DMS53 treated with DMSO at 0.1 percent for 48 hours (cell line): ENCODE measurements at regions not wholly inside any gene's neighbourhood (a gene's known extent, or its start where the extent isn't known, plus 50 kb on each side); places are given as distances from the start of the nearest gene placed in this dataset.

Experiments
- DNase-seq: peaks from one replicate; lab custom pipeline; 2025; ENCODE audit not compliant: unreplicated experiment; lab: John Stamatoyannopoulos, UW

DNA sequence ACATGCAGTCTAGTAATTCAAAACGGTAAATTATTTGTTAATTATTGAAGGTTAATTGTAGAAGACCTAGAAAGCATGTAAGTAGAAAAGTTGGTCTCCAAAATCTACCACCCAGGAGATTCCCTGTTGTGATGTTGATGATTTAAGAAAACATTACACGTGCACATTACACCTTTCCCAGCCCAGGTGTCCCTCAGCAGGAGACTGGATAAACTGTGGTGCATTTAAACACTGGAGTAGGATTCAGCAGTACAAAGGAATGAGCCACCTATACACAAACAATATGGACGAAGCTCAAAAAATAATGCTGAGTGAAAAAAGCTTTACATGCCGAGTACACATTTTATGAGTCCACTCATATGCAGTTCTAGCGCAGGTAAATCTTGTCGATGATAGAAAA lies 109.0 kb upstream of the STARD3NL start:
- DNase-seq: no peak

- DNase-seq: peak; percentile 12
These were observed 107.3 kb upstream of the STARD3NL start for GRCh38 chr7:38070718-38071117.

GRCh38 chr7:38086857-38087256 lies 91.2 kb upstream of the STARD3NL start:
- no peak for DNase-seq

DNA sequence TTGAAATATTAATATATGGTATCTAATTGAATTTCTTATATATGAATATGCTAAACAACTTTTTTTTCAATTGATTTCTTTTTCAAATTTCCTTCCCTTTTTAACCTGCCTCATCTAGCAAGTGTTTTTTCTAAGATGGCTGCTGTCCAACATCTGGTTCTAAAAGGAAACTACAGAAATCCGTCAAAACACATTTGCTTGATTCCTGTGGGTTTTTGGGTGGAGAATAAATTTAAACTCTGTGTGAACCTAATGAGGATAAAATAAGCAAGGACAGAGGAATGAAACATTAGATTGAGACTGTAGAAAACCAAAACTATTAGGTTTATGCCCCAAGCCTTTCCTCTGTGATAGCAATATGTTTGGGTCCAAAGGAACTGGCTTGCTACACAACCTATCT lies 75.5 kb upstream of the STARD3NL start:
- no peak for DNase-seq

GRCh38 chr7:38105874-38106483 lies 72.1 kb upstream of the STARD3NL start:
- DNase-seq: peak; percentile 55

- peak; percentile 61 for DNase-seq
These were observed 70.6 kb upstream of the STARD3NL start for GRCh38 chr7:38107486-38107893.

- no peak for DNase-seq
These were observed 66.0 kb upstream of the STARD3NL start for GRCh38 chr7:38112075-38112474.

GRCh38 chr7:38120076-38120475 lies 58.0 kb upstream of the STARD3NL start:
- DNase-seq: no peak

DNA sequence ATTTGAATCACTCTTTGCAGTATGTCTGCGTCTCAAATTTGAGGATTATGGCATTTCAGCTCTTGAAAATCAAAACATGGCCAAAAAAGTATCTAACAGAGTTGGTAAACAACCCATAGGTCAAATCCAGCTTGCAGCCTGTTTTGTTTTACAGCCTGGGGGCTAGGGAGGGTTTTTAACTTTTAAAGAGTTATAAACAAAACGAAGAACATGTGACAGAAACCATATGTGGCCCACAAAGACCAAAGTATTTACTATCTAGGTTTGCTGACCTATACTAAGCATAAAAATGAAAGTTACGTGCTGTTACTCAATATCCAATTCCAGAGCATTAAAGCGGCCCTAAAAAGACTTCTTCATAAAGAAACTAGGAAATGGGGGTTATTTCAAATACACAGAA lies 55.5 kb upstream of the STARD3NL start:
- no peak for DNase-seq

DNA sequence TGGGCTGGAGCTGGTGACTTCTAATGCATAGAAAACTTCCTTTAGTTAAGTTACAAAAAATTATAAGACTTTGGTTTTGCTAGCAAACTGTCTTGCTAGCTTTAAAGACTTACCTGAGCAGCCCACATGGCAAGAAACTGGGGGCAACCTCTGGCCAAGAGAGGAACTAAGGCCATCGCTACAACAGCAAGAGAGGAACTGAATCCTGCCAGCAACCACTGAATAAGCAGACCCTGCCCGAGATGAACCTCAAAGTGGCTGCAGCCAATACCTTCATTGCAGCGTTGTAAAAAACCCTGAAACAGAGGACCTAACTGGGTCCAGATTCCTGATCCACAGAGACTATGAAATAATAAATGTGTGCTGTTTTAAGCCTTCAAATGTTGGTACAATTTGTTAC lies 54.6 kb upstream of the STARD3NL start:
- no peak for DNase-seq

DNA sequence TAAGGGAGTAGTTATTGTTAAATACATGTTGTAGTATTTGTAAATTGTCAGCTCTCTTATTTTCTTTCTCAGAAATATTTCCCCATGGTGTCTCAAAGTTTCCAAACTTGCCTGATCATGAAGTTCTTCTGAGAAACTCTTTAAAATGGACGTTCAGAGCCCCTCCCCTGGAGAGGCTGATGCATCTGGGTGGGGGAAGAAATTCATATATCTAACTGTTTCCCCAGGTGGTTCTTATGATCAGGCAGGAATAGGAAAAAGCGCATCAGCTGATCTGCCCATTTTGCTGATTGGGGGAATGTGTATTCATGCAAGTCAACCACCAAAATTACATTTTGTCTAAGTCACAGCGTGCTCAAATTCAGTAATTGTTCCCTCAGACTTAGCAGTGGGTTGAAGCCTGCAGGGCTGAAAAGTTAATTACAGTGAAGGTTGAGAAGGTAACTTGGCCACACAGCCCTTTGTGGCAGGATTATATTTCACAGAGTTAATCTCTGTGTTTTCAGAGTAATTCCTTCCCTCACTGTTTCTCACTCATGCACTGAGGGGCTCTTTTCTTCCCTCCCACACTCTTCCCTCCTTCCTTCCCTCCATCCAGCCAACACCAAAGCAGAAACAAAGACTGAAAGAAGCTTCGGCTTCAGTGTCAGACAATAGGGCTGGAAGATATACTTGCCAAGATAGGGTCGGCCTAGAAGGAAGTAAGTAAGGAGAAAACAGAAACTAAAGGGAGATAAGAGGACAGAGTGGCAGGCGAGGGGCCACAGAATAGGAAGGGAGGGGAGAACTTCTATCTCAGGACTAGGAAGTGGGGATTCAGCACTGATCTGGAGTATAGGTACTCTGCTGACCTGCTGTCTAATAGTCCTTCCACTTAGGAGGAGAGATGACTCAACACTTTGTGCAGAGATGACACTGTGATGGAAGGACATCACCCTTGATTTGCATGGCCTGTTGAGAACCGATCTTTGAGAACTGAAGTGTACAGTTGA lies 50.5 kb upstream of the STARD3NL start:
- DNase-seq: no peak
